ENCODE measurements at regions not wholly inside any gene's neighbourhood (a gene's known extent, or its start where the extent isn't known, plus 50 kb on each side); places are given as distances from the start of the nearest gene placed in this dataset.

- TF ChIP-seq POLR2A (IDR thresholded peaks at IDR 0.05; ENCODE audit: low read depth, low read length), result no peak
- TF ChIP-seq CTCF (IDR thresholded peaks at IDR 0.05; ENCODE audit: extremely low read depth in 1 of 2, insufficient read depth in 1 of 2, low read depth in 1 of 2, low read length in 2 of 2), result no peak
- TF ChIP-seq EZH2 (IDR thresholded peaks at IDR 0.05; ENCODE audit: borderline replicate concordance, low read depth, low read length, severe bottlenecking), result no peak
- TF ChIP-seq POLR2AphosphoS5 (IDR thresholded peaks at IDR 0.05; ENCODE audit: insufficient read depth, low read depth, low read length), result no peak
- TF ChIP-seq JUN (IDR thresholded peaks at IDR 0.05; ENCODE audit: borderline replicate concordance, insufficient read depth, insufficient read length, low read depth), result no peak
- TF ChIP-seq MAX (IDR thresholded peaks at IDR 0.05; ENCODE audit: insufficient read depth, insufficient read length), result no peak
- TF ChIP-seq GATA2 (IDR thresholded peaks at IDR 0.05; ENCODE audit: insufficient read depth, insufficient read length, low read depth, low read length), result no peak
Observed at GRCh38 chr19:29012457-29012856, 200.5 kb downstream of the UQCRFS1 start.

All from endothelial cell of umbilical vein (primary cell).